Ovary (tissue), 7 donors: ENCODE measurements at regions not wholly inside any gene's neighbourhood (a gene's known extent, or its start where the extent isn't known, plus 50 kb on each side); places are given as distances from the start of the nearest gene placed in this dataset.

Experiments used
- DNase-seq, 5 donors: peaks; one replicate each; pipeline ENCODE4 v3.0.0-alpha.2; 2019 to 2020
- H3K27ac ChIP-seq, 2 donors: fragments of 200-600 bp; one replicate each; pipeline versions ENCODE4 v1.5.1 to v1.8.0; 2019 to 2022
- H3K27me3 ChIP-seq: fragments of 200-600 bp; one replicate; pipeline ENCODE4 v1.8.0; 2022
- H3K36me3 ChIP-seq: fragments of 200-600 bp; sonication (generic); one replicate; pipeline ENCODE4 v1.5.1; 2019
- H3K4me1 ChIP-seq: one replicate; pipeline ENCODE4 v1.8.1; 2013; ENCODE audit warnings: mild to moderate bottlenecking, moderate library complexity; ENCODE audit not compliant: insufficient read depth
- H3K4me3 ChIP-seq: fragments of 200-600 bp; sonication (generic); one replicate; pipeline ENCODE4 v1.5.1; 2017
- H3K9me3 ChIP-seq, 2 donors: fragments of 200-600 bp in 1 of 2; sonication (generic) in 1 of 2; one replicate each; pipeline versions ENCODE4 v1.5.1 to v1.8.1; 2013 to 2019; ENCODE audit warnings: mild to moderate bottlenecking in 1 of 2, moderate library complexity in 1 of 2
- CTCF ChIP-seq, 3 donors: fragments of 450-650 bp in 2 of 3; fragments of 200-600 bp in 1 of 3; IDR thresholded peaks; one replicate each; pipeline versions ENCODE4 v1.5.1 to v1.8.0; 2016 to 2022; ENCODE audit warnings: antibody characterized with exemption in 3 of 3, mild to moderate bottlenecking in 1 of 3
- EP300 ChIP-seq: sonication (generic); formaldehyde crosslinking; IDR thresholded peaks from one replicate; pipeline ENCODE4 v1.6.1; 2017; ENCODE audit warnings: antibody characterized with exemption
- POLR2A ChIP-seq: fragments of 450-650 bp; IDR thresholded peaks from one replicate; pipeline ENCODE4 v1.6.1; 2017; ENCODE audit warnings: antibody characterized with exemption, mild to moderate bottlenecking, moderate library complexity
- WGBS, 3 donors: extraction: QIAGEN DNeasy Blood & Tissue Kit in 1 of 3; methylation state at CpG; one replicate each; pipeline versions ENCODE4 v1.1.5 to v1.1.7; 2013 to 2017; 5-methylcytosine and 5-hydroxymethylcytosine counted together
- intact Hi-C, 4 donors: fragments of 100-400 bp; cut with DNase I; formaldehyde crosslinking; loops; one replicate each; pipeline versions ENCODE4 v1.11.0 to v1.15.1; 2022 to 2023
- donor health status: DM: no; HTN: no; CAD: no; lungs with moderate emphysema.
- donor health status: DM: no; HTN: no; CAD: no.
- donor health status: Bipolar disorder and iron deficiency.
- donor health status: DM: no; HTN: no; CAD: no.
- donor health status: DM: yes; HTN: yes; CAD: no.

DNA sequence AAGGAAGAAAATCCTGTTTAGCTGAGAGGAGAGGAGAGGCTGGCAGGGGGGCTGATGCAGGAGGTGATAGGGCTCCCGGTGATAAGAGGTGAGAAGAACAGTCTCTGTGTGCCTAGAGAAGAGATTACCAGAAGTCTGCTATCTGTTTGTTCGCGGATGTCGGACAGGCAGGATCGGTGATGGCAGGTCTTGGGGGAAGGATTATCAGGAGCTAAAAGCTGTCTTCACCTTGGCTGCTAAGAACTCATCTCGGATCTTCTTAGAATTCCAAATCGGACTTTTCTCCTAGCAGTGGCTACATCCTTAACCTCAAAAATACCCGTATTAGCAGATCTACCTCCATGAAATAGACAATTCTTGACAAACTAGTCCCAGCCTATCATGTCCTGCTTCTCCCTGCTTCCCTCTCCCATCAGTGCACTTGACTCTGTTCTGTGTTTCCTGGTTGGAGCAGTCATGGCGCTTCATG is 282.1 kb upstream of the TRIB2 start:
- no peaks in the 10 kb centered on the region for H3K36me3 ChIP-seq
- intact Hi-C loops = no loop called here
- H3K27ac ChIP-seq = peak overlapping the region in 1 of 2 donors; percentile 5
- H3K27me3 ChIP-seq = no peaks in the 10 kb centered on the region
- WGBS, 3 donors = 89 to 92% (median 91%) methylated on average over 9 of the region's 9 CpGs
- no peak overlapping the region for H3K4me3 ChIP-seq
- DNase-seq = no peak
- TF ChIP-seq EP300 (no peak), POLR2A (no peak), CTCF (IDR thresholded peaks at IDR 0.05) (no peak)
- peaks cover 3% of the 10 kb centered on the region for H3K4me1 ChIP-seq
- H3K9me3 ChIP-seq = no peaks in the 10 kb centered on the region

- Histone ChIP-seq H3K27me3 (no peaks in the 10 kb centered on the region), H3K27ac (no peak overlapping the region), H3K4me1 (peaks cover 3% of the 10 kb centered on the region), H3K9me3 (no peaks in the 10 kb centered on the region), H3K36me3 (no peaks in the 10 kb centered on the region), H3K4me3 (no peak overlapping the region)
- intact Hi-C loops = no loop called here
- DNase-seq = no peak
- no peak for TF ChIP-seq POLR2A
- TF ChIP-seq CTCF (IDR thresholded peaks at IDR 0.05) = no peak
- no peak for TF ChIP-seq EP300
- WGBS, 3 donors = 85 to 91% (median 88%) methylated on average over 9 of the region's 9 CpGs
These were observed 281.1 kb upstream of the TRIB2 start for GRCh38 chr2:12435430-12436222.

- H3K27me3 ChIP-seq = no peaks in the 10 kb centered on the region
- H3K36me3 ChIP-seq = no peaks in the 10 kb centered on the region
- H3K4me3 ChIP-seq = no peak overlapping the region
- H3K27ac ChIP-seq = no peak overlapping the region
- peaks cover 3% of the 10 kb centered on the region for H3K4me1 ChIP-seq
- WGBS, 3 donors = 61 to 70% (median 61%) methylated on average over 6 of the region's 6 CpGs
- H3K9me3 ChIP-seq = no peaks in the 10 kb centered on the region
- TF ChIP-seq POLR2A (no peak), EP300 (no peak), CTCF (IDR thresholded peaks at IDR 0.05) (no peak)
- DNase-seq = no peak
- intact Hi-C loops = no loop called here
These were observed 280.3 kb upstream of the TRIB2 start for GRCh38 chr2:12436483-12436882.

- intact Hi-C loops = no loop called here
- no peak overlapping the region for H3K27ac ChIP-seq
- DNase-seq = no peak
- H3K9me3 ChIP-seq = no peaks in the 10 kb centered on the region
- peaks cover 3% of the 10 kb centered on the region for H3K4me1 ChIP-seq
- no peaks in the 10 kb centered on the region for H3K27me3 ChIP-seq
- TF ChIP-seq POLR2A (no peak), EP300 (no peak)
- H3K4me3 ChIP-seq = no peak overlapping the region
- H3K36me3 ChIP-seq = no peaks in the 10 kb centered on the region
- WGBS, 3 donors = 84 to 88% (median 86%) methylated on average over 5 of the region's 5 CpGs
These were observed 279.7 kb upstream of the TRIB2 start for GRCh38 chr2:12436935-12437561.

GRCh38 chr2:12440731-12441130 is 276.0 kb upstream of the TRIB2 start:
- no peaks in the 10 kb centered on the region for H3K36me3 ChIP-seq
- no peaks in the 10 kb centered on the region for H3K27me3 ChIP-seq
- intact Hi-C loops = no loop called here
- TF ChIP-seq EP300 (no peak), CTCF (IDR thresholded peaks at IDR 0.05) (no peak), POLR2A (no peak)
- WGBS, 3 donors = 44 to 67% (median 65%) methylated on average over 4 of the region's 4 CpGs
- no peaks in the 10 kb centered on the region for H3K9me3 ChIP-seq
- H3K4me1 ChIP-seq = no peaks in the 10 kb centered on the region
- no peak for DNase-seq
- no peak overlapping the region for H3K4me3 ChIP-seq
- no peak overlapping the region for H3K27ac ChIP-seq
